Ramos (cell line): ENCODE measurements at regions not wholly inside any gene's neighbourhood (a gene's known extent, or its start where the extent isn't known, plus 50 kb on each side); places are given as distances from the start of the nearest gene placed in this dataset.

ENCODE experiments used
- in situ Hi-C: fragments of 300-500 bp; cut with MboI; formaldehyde crosslinking; loops from one replicate; pipeline ENCODE4 v1.14.3; 2022; ENCODE audit warnings: low sequenced_read_pairs; ENCODE audit not compliant: unreplicated experiment

DNA sequence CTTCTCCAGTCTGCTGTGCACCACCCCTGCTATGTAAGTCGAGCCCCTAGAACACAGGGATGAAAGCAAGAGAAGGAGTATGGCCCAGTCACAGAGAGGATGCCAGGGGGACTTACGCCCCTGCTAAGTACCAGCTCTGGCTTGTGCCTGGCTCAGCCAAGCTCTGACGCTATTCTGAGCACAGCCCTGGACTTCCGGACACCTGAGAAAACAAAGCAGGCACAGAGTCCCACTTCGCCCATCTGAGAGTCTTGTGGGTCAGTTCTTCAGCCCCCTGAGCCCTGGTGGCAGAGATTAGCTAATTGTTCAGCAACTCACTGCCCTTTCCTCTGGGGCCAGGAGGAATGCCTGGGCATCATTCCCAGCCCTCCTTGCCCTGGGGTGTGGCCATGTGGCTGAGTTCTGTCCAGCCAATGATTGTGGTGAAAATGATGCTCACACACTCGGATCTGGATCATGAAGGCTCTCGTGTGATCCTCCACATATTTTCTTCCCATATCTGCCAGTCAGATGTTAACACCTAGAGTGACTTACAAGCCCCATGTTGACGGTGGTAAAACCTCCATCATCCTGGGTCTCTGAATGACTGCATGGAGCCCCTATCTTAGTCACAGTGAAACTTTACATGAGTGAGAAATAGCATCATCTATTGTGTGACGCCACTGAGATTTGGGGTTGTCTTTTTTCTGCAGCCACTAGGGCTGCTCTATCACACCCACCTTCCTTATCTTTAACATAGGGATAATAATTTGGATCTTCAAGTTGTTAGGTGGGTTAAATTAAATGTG, 105.7 kb downstream of the TPRA1 start:
- in situ Hi-C loops, result no loop called here

DNA sequence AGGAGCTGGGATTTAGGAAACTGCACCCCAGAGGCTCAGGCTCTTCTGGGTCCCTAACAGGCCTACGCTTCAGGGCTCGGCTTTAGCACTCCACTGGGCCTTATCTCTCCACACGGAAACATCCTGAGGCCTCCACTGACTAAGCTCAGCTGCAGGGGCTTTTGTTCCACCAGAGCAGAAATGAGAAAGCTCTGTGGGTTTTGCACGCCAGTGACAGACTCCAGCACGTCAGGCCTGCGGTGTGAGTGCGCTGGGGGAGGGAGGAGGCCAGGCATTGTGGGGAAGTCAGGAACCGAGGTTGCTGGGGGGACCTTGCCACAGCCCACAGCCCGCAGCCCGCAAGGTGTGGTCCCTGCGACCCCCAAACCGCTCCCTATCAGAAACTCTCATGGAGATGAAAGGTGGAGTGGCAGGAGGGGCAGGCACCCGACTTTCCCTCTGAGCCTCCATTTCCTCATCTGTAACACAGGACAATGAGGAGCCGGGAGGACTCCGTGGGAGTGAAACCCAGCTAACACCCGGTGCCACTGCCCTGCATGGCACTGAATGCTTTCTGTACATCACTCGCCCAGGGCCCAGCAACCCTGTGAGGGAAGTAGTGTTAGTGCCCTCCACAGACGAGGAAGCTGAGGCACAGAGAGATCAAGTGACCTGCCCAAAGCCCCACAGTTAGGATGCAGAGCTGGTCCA, 106.5 kb downstream of the TPRA1 start:
- in situ Hi-C loops, result no loop called here

DNA sequence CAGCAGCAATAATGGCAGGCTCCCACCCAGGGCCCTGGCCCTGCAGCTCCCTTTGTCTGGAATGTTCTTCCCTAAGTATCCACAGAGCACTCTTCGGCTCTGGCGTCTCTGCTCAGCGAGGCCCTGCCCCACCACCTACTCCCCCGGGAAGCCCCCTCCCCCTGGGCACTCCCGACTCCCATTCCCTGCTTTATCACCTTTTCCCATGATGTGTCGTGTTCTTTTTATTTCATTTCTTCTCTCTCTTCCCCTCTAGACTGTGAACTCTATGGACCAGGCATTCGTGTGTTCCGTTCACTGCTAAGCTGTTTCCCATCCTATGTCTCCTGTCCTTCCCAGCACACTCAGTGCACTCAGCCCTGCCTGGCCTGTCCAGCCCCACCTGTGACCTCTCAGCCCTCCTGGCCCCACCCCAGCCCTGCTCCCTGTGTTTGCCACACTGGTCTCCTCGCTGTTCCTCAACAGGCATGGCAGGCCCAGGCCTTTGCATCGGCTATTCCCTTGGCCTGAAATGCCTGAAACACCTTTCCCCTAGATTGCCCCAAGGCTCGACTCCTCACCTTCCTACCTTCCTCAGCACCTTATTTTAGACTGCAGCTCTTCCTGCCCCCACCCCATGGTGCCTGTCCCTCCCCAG, 107.4 kb downstream of the TPRA1 start:
- in situ Hi-C loops, result no loop called here

DNA sequence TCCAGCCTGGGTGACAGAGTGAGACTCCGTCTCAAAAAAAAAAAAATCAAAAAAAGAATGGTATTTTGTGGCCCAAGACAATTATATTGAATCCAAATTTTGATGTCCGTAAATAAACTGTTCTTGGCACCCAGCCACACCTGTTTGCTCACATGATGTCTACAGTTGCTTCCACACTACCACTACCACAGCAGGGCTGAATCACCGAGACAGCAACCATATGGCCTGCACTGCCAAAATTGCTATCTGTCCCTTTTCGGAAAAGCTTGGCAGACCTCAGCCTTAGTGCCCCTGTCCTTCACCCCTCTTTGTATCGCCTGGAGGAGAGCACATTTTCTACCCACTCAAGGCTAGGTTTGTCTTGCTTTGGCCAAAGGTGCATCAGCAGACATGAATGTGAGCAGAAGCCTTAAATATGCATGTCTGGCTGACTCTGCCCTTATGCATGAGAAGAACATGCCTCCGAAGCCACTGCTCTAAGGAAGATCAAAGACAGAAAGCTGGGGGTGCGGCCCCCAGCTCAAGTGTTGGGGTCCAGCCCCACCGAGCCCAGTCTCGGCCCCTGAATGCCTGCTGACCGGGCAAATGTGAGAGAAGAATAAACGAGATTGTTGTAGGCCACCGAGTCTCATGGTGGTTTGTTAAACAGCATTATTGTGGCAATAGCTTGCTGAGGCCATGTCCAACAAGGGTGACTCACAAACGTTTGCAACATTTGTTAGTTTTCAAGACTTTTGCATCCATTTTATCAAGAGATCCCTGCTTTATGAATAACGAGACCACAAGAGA, 108.1 kb downstream of the TPRA1 start:
- in situ Hi-C loops, result no loop called here

DNA sequence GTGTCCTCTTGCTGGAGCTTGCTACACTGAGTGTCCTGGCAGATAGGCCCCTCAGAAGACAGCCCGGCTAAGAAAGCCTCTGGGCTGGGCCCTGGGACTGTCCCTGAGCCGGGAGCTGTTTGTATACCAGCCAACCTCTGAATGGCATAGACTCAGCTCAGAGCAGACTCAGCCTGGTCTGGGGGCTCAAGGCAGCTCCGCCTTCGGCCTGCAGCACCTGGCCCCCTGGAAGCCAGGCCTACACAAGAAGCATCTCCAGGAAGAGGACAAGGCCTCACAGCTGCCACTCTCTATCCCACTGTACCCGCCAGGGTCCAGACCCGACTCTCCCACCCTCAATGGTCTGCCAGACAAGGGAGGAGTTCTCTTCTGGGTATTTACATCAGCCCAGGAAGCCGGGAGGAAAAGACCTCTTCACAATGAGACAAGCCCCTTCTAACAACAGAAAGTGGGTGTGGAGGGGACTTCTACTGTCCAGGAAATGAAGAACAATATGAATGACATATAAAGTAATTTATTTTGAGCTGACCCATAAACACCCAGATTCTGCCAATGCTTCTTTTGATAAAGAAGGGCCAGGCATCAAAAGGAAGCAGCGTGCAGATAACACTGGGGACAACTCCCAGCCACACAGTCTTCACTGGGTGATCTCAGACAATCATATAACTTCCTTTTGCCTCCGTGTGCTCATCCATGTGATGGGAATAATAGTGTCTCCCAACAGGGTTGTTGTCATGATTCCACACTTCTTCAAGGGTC, 110.2 kb downstream of the TPRA1 start:
- in situ Hi-C loops, result no loop called here

DNA sequence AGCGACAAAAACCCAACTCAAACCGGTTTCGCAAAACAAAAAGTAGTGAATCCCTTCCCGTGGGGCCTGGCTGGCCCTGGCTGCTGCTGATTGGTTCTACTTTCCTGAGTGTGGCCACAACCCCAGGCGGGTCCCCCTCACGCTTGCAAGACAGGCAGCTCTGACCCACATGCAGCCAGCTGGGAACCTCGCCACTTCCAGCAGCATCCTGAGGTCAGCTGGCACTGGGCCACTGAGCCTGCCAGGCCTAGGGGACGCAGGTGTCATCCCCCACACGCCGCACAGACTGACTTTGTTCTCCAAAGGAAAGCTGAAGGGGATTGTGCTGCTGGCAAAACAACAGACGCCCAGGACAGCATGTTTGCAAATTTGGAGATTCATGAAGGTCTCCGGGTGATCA, 111.1 kb downstream of the TPRA1 start:
- in situ Hi-C loops, result no loop called here

DNA sequence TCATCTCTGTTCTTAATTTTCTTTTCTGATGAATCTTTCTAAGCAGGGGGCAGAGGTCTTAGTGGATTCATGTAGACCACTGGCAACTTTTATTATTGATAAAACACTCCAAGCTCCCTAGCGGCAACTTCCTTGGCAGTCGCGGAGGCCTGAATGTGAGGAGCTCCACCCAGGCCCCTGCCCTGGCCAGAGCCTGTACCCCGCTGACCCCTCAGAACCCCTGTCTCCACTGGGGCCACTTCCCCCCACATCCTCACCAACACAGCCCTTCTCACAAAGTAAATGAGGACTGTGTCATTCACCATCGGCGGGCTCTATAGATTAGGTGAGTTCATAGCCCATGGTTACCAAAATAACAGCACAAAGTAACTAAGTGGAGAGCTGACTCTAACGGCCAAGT, 111.6 kb downstream of the TPRA1 start:
- in situ Hi-C loops, result no loop called here

DNA sequence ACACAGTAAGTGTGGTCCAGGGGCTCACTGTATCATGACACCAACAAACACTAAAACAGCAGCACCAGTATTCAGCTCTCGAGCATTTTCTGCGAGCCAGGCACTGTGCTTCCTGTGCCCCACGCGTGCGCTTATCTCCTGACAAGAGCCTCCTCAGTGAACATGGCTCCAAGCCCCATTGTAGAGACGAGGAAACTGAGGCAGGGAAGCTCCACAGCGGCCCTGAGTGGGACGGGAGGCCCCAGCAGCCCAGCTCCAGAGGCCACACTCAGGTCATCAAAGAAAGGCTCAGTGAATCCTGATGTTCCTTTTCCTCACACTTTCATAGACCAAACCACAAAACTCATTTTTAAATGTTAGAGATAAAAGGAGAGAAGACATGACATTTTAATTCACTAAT, 113.1 kb downstream of the TPRA1 start:
- in situ Hi-C loops, result no loop called here

DNA sequence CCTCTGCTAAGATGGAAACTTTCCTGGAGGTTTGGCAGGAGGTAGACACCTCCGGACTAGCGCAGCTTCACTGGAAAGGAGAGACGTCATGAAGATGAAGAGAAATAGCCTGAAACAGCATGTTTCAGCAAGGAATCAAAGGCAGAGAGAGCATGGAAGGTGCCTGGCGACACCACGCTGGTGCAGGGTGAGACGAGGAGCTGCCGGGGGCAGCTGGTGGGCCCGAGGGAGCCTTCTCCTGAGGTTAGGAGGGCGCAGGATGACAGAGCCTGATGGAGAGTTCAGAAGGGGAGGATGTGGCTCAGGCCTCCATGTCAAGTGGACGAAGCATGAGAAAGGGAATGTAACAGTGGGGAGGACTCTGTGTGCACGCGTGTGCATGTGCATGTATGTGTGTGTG, 113.6 kb downstream of the TPRA1 start:
- in situ Hi-C loops, result no loop called here

DNA sequence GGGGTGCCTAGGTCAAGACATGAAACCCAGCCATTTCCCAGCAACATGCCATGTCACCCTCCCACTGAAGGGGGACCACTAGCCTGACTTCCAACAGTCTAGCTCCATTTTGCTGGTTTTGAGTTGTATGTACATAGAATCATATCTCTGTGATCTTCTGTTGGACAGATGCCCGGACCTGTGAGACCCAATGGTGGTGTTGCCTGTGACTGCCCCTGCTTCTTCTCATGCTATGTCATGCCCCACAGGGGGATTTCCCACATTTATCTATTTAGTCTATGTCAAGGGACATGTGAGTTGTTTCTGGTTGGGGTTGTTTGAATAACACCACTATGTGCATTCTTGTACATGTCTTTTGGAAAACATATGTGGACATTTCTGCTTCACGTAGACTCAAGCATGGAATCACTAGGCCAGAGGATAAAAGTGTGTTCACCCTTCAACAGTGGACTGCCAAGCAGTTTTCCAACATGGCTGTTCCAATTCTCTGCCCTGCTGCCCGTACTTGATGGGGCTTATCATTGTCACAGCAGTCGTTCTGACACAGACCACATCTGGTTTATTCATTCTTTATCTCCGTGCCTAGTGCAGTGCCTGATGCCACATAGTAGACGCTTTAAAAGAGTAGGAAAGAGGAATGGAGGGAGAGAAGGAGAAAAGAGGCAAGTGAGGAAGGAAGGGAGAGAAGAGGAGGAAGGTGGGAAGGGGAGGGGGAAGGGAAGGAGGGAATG, 114.4 kb downstream of the TPRA1 start:
- in situ Hi-C loops, result no loop called here

DNA sequence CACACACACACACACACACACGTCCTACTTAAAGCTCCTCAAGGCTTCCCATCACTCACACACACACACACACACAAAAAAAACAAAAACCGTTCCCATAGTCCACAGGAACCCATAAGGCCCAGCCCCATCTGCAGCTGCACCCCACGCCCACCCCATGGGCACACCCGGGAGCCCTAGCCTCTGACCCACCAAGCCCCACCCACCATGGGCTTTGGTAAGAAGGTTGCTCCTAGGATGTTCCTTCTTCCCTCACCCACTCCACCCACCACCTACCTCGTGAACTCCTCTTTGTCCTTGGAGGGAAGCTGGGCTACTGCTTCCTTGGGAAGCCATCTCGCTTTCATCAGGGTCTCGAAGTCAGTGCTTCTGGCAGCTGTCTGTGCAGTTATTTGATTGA, 115.1 kb downstream of the TPRA1 start:
- in situ Hi-C loops, result no loop called here

DNA sequence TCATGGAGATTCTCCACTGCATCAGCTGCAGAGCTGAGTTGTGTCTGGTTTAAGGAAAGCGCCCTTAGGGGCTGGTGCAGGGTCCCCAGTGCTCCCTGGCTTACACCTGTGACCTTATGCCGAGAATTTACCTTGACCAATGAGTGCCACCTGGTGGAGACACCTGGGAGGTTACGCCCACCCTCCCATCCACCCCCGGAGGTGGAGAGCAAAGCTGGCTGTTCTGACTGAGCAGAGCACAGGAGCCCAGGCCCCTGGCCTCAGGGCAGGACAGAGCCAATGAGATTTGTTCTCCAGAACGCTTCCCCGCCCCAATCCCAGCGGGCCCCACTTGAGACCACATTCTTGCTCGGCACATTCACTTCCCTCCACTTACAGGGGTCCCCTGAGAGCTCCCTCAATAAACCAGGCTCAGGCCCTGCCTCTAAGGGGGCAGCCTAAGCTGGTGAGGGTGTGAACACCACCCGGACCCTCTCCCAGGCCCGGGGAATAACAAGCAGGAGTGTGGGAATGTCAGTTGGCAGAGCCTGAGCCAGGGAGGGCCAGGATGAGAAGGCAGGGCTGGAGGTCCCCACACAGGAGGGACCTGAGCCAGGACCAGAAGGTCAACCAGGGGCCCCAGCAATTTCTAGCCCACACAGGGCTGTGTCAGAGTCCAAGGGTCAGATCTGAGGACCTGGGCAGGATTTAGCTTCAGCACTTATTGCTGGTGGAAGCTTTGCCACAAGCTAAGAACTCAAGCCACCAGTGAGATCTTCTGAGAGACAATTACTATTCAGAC, 117.1 kb downstream of the TPRA1 start:
- in situ Hi-C loops, result no loop called here

DNA sequence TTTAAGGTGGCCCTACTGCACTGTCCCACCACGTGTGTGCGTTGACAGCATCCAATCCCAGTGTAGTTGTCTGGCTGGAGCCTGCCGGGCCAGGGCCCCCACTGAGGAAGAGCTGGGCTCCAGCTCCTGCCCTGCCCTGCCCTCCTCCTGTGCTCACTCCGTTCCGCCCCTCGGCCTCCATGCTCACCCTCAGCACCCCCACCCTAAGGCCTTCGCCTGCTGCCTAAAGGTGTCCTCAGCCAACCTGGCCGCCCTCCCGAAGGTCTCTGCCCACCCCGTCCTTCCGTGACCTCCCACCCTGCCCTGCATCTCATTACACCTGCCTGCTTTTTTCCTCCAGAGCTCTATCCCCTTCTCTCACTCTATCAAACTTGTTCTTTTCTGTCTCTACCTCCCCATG, 118.0 kb downstream of the TPRA1 start:
- in situ Hi-C loops, result no loop called here

DNA sequence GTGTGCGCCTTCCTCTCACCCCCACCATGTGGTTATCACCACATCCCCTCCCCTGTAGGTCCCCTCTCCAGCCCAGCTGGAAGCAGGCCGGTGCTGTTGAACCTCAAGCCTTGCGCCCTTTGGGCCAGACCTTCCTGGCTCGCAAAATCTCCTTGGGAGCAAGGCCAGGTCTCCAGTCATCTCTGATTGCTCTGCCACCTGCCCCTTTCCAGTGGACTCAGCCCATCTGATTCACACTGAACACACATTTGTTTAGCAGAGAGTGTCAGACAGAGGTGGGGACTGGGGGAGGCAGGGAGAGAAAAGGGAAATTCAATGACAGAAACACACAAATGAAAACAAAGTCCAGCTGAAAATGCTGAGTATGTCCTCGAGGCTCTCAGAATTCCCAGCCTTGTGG, 119.4 kb downstream of the TPRA1 start:
- in situ Hi-C loops, result no loop called here

DNA sequence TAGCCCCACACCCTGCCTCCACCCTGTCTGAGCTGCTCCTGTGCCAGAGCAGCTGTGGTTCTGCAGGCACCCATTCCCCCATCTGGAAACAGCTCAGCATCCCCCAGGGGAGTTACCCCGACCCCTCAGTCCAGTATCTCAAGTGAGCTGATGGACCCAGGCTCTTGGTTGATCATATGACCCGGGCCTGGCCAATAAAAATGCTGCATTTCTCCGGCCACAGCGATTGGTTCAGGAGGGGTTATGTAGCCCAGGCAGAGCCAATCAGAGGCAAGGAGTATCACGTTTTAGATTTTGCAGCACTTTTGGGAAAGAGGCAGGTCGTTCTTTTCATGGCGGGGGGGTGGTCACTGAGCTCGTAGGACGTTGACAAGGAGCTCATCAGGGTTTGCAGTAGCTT, 120.8 kb downstream of the TPRA1 start:
- in situ Hi-C loops, result no loop called here

DNA sequence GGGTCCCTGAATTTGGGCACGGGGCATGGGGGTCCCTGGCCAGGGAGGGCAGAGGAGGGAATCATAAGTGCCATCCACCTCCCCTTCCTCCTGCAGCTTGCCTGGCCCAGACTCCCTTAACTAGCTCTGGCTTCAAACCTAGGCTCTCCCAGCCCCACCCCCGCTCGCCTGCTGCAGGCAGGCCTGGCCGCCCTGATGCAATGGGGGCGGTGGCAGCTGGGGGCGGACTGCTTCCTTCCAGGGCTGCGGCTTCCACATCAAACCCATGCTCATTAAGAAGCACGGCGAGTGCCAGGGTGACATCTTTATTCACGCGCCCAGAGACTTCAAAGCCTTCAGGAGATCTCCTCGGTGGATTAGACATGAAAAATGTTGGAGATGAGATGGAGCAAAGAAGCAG, 123.1 kb downstream of the TPRA1 start:
- in situ Hi-C loops, result no loop called here

DNA sequence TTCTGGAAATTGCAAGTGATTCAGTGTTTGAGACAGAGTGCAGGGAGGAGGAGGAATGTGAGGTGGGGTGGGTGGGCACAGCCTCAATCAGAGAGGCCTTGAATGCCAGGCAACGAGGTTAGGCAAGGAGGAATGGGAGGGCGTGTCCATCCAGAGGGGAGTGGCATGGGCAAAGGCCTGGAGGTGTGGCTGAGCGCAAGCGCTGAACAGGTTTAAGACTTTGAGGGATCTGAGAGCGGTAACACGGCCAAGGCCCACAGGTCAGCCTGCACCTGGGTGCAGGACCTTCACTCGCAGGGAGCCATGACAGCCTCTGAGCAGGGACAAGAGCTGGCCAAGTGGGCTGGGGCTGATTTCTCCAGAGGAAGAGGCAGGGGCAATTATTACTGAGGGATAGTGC, 125.9 kb downstream of the TPRA1 start:
- in situ Hi-C loops, result no loop called here

DNA sequence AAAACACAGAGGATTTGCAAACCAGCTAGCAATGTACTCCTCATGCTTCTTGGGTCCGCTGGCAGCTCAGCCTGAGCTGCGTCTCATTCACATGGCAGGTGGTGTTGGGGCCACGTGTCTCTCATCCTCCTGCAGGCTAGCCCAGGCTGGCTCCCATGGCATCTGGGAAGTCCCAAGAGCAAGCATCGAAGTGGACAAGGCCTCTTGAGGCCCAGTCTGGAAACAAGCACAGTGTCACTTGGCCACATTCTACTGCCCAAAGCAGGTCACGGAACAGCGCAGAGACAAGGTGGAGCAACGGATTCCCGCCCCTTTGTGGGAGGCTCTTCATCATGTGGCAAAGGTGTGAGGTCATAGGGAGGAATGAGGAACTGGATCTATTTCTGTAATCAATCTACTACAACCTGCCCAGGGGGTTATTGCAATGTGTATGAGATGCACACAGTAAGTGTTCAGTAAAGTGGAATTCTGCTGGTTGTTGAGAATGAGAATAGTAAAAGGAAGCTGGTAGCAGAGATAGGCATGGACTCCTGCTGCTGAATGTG, 128.3 kb downstream of the TPRA1 start:
- in situ Hi-C loops, result no loop called here
